ENCODE measurements at regions not wholly inside any gene's neighbourhood (a gene's known extent, or its start where the extent isn't known, plus 50 kb on each side); places are given as distances from the start of the nearest gene placed in this dataset.

DNA sequence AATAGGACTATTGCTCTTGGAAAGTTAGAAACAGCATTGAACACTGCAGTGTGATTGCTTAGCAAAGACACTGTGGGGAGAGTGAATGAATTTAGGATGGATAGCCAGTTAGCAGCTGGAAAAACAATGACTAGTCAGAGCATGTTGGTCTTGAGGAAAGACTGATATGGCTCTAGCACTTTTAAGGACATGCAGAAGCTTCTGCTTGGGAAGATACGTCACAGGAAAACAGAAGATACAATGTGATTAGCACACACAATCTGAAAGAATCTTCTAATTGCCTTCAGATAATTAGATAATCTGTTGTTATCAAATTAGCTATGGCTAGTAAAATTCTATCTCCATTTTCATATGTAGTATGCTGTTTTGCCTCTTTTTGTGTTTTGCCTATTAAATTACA lies 530.7 kb upstream of the CHORDC1 start:
- TF ChIP-seq, protein P1, sequence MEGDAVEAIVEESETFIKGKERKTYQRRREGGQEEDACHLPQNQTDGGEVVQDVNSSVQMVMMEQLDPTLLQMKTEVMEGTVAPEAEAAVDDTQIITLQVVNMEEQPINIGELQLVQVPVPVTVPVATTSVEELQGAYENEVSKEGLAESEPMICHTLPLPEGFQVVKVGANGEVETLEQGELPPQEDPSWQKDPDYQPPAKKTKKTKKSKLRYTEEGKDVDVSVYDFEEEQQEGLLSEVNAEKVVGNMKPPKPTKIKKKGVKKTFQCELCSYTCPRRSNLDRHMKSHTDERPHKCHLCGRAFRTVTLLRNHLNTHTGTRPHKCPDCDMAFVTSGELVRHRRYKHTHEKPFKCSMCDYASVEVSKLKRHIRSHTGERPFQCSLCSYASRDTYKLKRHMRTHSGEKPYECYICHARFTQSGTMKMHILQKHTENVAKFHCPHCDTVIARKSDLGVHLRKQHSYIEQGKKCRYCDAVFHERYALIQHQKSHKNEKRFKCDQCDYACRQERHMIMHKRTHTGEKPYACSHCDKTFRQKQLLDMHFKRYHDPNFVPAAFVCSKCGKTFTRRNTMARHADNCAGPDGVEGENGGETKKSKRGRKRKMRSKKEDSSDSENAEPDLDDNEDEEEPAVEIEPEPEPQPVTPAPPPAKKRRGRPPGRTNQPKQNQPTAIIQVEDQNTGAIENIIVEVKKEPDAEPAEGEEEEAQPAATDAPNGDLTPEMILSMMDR (conservative IDR thresholded peaks at IDR 0.05; ENCODE audit: low read depth, low read length), result no peak
- TF ChIP-seq POLR2A (IDR thresholded peaks at IDR 0.05; ENCODE audit: low read depth, low read length) (no peak), CEBPB (IDR thresholded peaks at IDR 0.05; ENCODE audit: low read depth, low read length) (no peak)
- TF ChIP-seq, protein P2, sequence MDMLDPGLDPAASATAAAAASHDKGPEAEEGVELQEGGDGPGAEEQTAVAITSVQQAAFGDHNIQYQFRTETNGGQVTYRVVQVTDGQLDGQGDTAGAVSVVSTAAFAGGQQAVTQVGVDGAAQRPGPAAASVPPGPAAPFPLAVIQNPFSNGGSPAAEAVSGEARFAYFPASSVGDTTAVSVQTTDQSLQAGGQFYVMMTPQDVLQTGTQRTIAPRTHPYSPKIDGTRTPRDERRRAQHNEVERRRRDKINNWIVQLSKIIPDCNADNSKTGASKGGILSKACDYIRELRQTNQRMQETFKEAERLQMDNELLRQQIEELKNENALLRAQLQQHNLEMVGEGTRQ (IDR thresholded peaks at IDR 0.05; ENCODE audit: low read depth, low read length), result no peak

All from IMR-90 (cell line).